HL-60 (cell line): ENCODE measurements at regions not wholly inside any gene's neighbourhood (a gene's known extent, or its start where the extent isn't known, plus 50 kb on each side); places are given as distances from the start of the nearest gene placed in this dataset.

Experiments
- DNase-seq, 2 experiments: peaks; one replicate each; pipeline ENCODE4 v3.0.0-alpha.2; 2010 to 2020; ENCODE audit warnings: low read depth in 1 of 2, low spot score in 1 of 2
- H3K27ac ChIP-seq: fragments of 250-450 bp; sonication (Bioruptor Pico); replicated peaks from 2 replicates; pipeline ENCODE4 v1.5.1; 2020; ENCODE audit warnings: mild to moderate bottlenecking, moderate library complexity
- H3K27me3 ChIP-seq: fragments of 250-450 bp; sonication (Bioruptor Pico); 2 replicates; pipeline ENCODE4 v1.5.1; 2021; ENCODE audit warnings: mild to moderate bottlenecking, moderate library complexity; ENCODE audit not compliant: insufficient read depth, poor library complexity, severe bottlenecking
- H3K4me3 ChIP-seq: replicated peaks from 2 replicates; pipeline ENCODE4 v1.5.1; 2011; ENCODE audit warnings: mild to moderate bottlenecking, control low read depth, low read length; ENCODE audit not compliant: insufficient read depth
- CTCF ChIP-seq: IDR thresholded peaks from one replicate; pipeline ENCODE4 v1.5.1; 2011; ENCODE audit warnings: low read length, control low read depth, inconsistent platforms; ENCODE audit not compliant: insufficient read depth
- GABPA ChIP-seq: IDR thresholded peaks from 2 replicates; pipeline ENCODE4 v1.6.1; 2012; ENCODE audit warnings: low read depth
- POLR2AphosphoS5 ChIP-seq: IDR thresholded peaks from 2 replicates; pipeline ENCODE4 v1.6.1; 2012; ENCODE audit warnings: low read depth
- REST ChIP-seq: IDR thresholded peaks from 2 replicates; pipeline ENCODE4 v1.6.1; 2012; ENCODE audit warnings: low read depth; ENCODE audit not compliant: insufficient replicate concordance
- SPI1 ChIP-seq: IDR thresholded peaks from 2 replicates; pipeline ENCODE4 v1.6.1; 2012; ENCODE audit warnings: low read depth, mild to moderate bottlenecking, borderline replicate concordance

- no peak overlapping the region for H3K27ac ChIP-seq
- no peak overlapping the region for H3K4me3 ChIP-seq
- TF ChIP-seq REST (no peak), GABPA (no peak), SPI1 (no peak), POLR2AphosphoS5 (no peak), CTCF (no peak)
- DNase-seq: no peak
- H3K27me3 ChIP-seq: no peaks in the 10 kb centered on the region
Measured at GRCh38 chr12:115437061-115437567, 753.1 kb upstream of the TBX3 start.

- no peak for DNase-seq
- TF ChIP-seq CTCF: no peak
- no peak for TF ChIP-seq REST
- TF ChIP-seq POLR2AphosphoS5: no peak
- no peak for TF ChIP-seq GABPA
- TF ChIP-seq SPI1: no peak
- H3K27ac ChIP-seq: no peak overlapping the region
- H3K4me3 ChIP-seq: no peak overlapping the region
- no peaks in the 10 kb centered on the region for H3K27me3 ChIP-seq
Measured at GRCh38 chr12:115433014-115433634, 749.1 kb upstream of the TBX3 start.

- H3K4me3 ChIP-seq: no peak overlapping the region
- TF ChIP-seq POLR2AphosphoS5 (no peak), REST (no peak), SPI1 (no peak), CTCF (no peak), GABPA (no peak)
- no peak overlapping the region for H3K27ac ChIP-seq
- no peak for DNase-seq
- H3K27me3 ChIP-seq: no peaks in the 10 kb centered on the region
Measured at GRCh38 chr12:115430636-115431035, 746.7 kb upstream of the TBX3 start.
